Ascending aorta (tissue), 2 donors: ENCODE measurements at regions not wholly inside any gene's neighbourhood (a gene's known extent, or its start where the extent isn't known, plus 50 kb on each side); places are given as distances from the start of the nearest gene placed in this dataset.

Experiments used
- DNase-seq, 2 donors: peaks; one replicate each; pipeline ENCODE4 v3.0.0-alpha.2; 2019; ENCODE audit warnings: low spot score in 2 of 2
- H3K27ac ChIP-seq, 2 donors: fragments of 200-600 bp; sonication (generic); one replicate each; pipeline ENCODE4 v1.5.1; 2016 to 2017; ENCODE audit warnings: mild to moderate bottlenecking in 1 of 2
- H3K27me3 ChIP-seq: fragments of 200-600 bp; sonication (generic); one replicate; pipeline ENCODE4 v1.5.1; 2017
- H3K36me3 ChIP-seq, 2 donors: fragments of 200-600 bp; sonication (generic); one replicate each; pipeline ENCODE4 v1.5.1; 2016
- H3K4me1 ChIP-seq, 2 donors: fragments of 200-600 bp; sonication (generic); one replicate each; pipeline ENCODE4 v1.5.1; 2016 to 2017; ENCODE audit warnings: mild to moderate bottlenecking in 1 of 2
- H3K4me3 ChIP-seq, 2 donors: fragments of 200-600 bp; sonication (generic); one replicate each; pipeline ENCODE4 v1.5.1; 2016 to 2017; ENCODE audit warnings: mild to moderate bottlenecking in 1 of 2
- H3K9me3 ChIP-seq, 2 donors: fragments of 200-600 bp; sonication (generic); one replicate each; pipeline ENCODE4 v1.5.1; 2016
- CTCF ChIP-seq, 3 experiments: fragments of 200-600 bp in 2 of 3; fragments of 450-650 bp in 1 of 3; sonication (generic) in 2 of 3; IDR thresholded peaks; one replicate each; pipeline ENCODE4 v1.5.1; 2016 to 2019; ENCODE audit warnings: antibody characterized with exemption in 3 of 3, mild to moderate bottlenecking in 1 of 3, moderate library complexity in 1 of 3
- intact Hi-C: fragments of 100-400 bp; cut with DNase I; formaldehyde crosslinking; loops from one replicate; pipeline ENCODE4 v1.15.1; 2023

GRCh38 chr14:42947991-42948390 is 1341.3 kb downstream of the LRFN5 start:
- Histone ChIP-seq H3K36me3 (no peaks in the 10 kb centered on the region), H3K4me1 (no peaks in the 10 kb centered on the region), H3K9me3 (no peaks in the 10 kb centered on the region), H3K4me3 (no peak overlapping the region), H3K27ac (no peak overlapping the region), H3K27me3 (no peaks in the 10 kb centered on the region)
- TF ChIP-seq CTCF (IDR thresholded peaks at IDR 0.05) = no peak
- DNase-seq = no peak
- intact Hi-C loops = no loop called here

DNA sequence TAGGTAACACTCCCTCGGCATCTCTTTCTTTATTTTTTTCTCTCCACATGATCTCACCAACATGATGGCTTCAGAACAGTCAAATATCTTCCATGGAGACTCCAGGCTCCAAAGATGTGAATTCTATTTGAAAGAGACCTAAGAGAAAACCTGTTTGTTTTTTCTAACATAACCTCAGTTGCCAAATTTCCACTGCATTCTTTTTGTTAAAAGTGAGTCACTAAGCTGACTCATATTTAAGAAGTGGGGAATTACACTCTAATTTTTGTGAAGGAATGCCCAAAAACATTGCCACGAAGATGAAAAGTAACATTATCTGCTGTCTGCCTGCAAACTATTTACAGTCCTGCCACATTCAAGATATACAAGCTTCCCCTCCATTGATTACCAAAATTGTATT is 1337.6 kb downstream of the LRFN5 start:
- H3K27ac ChIP-seq = no peak overlapping the region
- no peaks in the 10 kb centered on the region for H3K4me1 ChIP-seq
- TF ChIP-seq CTCF (IDR thresholded peaks at IDR 0.05) = no peak
- H3K9me3 ChIP-seq = no peaks in the 10 kb centered on the region
- intact Hi-C loops = no loop called here
- DNase-seq = no peak
- H3K36me3 ChIP-seq = no peaks in the 10 kb centered on the region
- H3K4me3 ChIP-seq = no peak overlapping the region
- no peaks in the 10 kb centered on the region for H3K27me3 ChIP-seq

GRCh38 chr14:42931308-42931707 is 1324.6 kb downstream of the LRFN5 start:
- Histone ChIP-seq H3K4me3 (no peak overlapping the region), H3K4me1 (no peaks in the 10 kb centered on the region), H3K27me3 (no peaks in the 10 kb centered on the region), H3K27ac (no peak overlapping the region), H3K9me3 (no peaks in the 10 kb centered on the region), H3K36me3 (no peaks in the 10 kb centered on the region)
- intact Hi-C loops = no loop called here
- no peak for TF ChIP-seq CTCF (IDR thresholded peaks at IDR 0.05)
- no peak for DNase-seq

DNA sequence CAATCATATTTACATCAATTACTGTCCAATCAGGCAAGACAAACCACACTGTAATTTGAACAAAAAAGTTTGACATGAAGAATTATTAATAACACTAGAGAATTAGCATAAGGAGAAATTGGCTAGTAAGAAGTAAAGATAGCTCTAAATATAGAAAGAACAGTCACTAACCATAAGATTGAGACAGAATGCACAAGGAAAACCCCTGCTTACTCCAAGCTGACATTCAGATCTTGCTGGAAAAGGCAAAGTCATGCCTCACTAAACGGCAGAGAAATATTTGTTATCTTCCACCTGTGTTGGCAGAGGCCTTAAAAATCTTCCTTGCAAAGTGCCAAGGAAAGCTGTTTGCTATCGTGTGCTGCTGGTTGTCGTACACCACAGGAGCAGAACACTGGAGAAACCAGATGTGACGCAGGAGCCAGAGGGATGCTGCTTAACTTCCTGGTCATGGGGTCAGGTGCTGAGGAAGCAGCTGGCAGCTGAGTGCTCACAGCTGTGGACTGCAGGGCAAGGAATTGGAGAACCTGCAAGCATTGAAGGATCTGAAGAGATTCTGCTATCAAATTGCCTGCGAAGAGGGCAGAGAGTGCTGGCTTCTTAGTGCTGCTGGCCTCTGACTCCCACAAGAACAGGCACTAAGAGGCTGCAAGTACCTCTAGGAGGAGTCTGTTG is 1323.3 kb downstream of the LRFN5 start:
- no peak overlapping the region for H3K4me3 ChIP-seq
- H3K4me1 ChIP-seq = no peaks in the 10 kb centered on the region
- no peak overlapping the region for H3K27ac ChIP-seq
- intact Hi-C loops = no loop called here
- H3K9me3 ChIP-seq = no peaks in the 10 kb centered on the region
- no peaks in the 10 kb centered on the region for H3K27me3 ChIP-seq
- peak in 1 of 2 donors; percentile 63 for DNase-seq
- no peak for TF ChIP-seq CTCF (IDR thresholded peaks at IDR 0.05)
- no peaks in the 10 kb centered on the region for H3K36me3 ChIP-seq

DNA sequence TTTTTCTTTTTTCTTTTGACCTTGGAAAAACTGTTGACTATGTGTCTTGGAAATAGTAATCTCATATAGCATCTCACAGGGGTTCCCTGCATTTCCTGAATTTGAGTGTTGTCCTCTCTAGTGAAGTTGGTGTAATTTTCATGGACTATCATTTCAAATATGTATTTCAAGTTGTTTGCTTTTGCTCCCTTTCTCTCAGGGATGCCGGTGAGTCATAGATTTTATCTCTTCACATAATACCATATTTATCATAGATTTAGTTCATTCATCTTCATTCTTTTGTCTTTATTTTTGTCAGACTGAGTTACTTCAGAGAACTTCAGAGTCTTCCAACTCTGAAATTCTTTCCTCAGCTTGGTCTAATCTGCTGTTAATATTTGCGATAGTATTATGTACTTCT is 1320.6 kb downstream of the LRFN5 start:
- no peak for TF ChIP-seq CTCF (IDR thresholded peaks at IDR 0.05)
- no peak overlapping the region for H3K4me3 ChIP-seq
- no peaks in the 10 kb centered on the region for H3K9me3 ChIP-seq
- H3K27me3 ChIP-seq = no peaks in the 10 kb centered on the region
- no peak for DNase-seq
- H3K27ac ChIP-seq = no peak overlapping the region
- intact Hi-C loops = no loop called here
- no peaks in the 10 kb centered on the region for H3K4me1 ChIP-seq
- H3K36me3 ChIP-seq = no peaks in the 10 kb centered on the region

- no peak for DNase-seq
- intact Hi-C loops = no loop called here
- H3K4me1 ChIP-seq = no peaks in the 10 kb centered on the region
- no peaks in the 10 kb centered on the region for H3K9me3 ChIP-seq
- TF ChIP-seq CTCF (IDR thresholded peaks at IDR 0.05) = no peak
- H3K4me3 ChIP-seq = no peak overlapping the region
- H3K27ac ChIP-seq = no peak overlapping the region
- H3K27me3 ChIP-seq = no peaks in the 10 kb centered on the region
- H3K36me3 ChIP-seq = no peaks in the 10 kb centered on the region
These were observed 1315.2 kb downstream of the LRFN5 start for GRCh38 chr14:42921901-42922300.
